Superior temporal gyrus (tissue), 1 donor: ENCODE measurements at regions not wholly inside any gene's neighbourhood (a gene's known extent, or its start where the extent isn't known, plus 50 kb on each side); places are given as distances from the start of the nearest gene placed in this dataset.
A peak's percentile ranks its signal among the peaks of the same experiment; 100 is the strongest.

Source experiments
- DNase-seq: peaks from one replicate; pipeline ENCODE4 v3.0.0-alpha.2; 2016; ENCODE audit errors: extremely low spot score

DNA sequence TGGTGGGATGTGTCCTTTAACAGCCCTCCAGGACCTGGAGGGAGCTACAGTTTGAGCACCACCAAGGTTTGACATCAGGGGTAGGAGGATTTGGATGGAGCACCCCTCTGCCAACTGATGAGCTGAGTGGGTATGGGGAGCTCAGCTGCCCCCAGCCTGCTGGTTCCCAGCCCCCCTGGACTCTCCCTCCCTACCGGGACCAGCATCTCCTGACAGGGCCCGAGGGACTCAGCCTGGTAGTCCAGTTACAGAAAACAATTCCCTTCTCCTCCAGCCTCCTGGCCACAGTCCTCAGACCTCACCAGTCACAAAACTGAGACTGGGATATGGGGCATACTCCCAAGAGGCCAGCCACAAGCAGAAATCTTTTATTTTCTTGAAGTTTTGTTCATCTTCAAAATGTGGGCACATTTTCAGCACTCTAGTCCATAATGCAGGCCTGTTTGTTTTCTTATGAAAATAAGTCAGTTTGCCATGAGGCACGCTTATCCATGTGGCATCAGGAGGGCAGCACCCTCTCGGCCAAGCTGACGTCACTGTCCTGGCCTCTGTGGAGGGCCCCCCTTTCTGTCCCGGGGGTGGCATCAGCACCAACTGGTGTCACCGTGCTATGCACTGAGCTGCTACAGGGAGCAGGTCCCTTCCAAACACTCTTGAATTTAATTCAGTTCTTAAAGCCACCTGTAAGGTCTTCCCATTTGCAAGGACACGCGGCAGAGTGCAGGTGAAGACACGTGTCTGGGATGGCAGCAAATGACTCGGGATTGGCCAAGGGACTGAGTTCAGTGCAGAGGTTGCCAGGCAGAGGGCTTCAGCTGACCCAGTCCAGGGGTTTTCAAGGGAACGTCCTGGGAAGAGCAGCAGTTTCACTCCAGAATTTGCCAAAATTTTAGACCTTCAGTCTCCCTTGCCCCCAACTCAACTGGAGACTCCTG lies 187.6 kb downstream of the GADD45G start:
- DNase-seq: no peak

DNA sequence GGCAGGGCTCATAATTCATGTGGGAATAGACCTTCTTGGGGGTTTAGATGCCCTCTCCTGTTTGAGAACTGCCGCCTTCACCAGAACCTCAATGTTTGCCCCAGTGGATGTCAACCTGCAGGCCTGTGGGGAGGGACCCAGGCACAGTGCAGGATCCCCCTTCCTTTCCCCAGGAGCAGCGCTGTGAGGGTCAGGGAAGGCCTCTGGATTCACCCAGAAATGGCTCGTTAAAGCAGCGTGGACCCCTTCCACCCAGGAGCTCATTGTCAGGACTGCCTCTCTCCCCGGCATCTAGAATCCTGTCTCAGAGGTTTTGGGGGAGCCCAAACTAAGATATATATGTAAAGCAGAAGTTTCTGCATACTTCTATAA lies 188.3 kb downstream of the GADD45G start:
- no peak for DNase-seq

GRCh38 chr9:89793551-89793950 lies 188.7 kb downstream of the GADD45G start:
- DNase-seq: no peak

- DNase-seq: no peak
These were observed 190.1 kb downstream of the GADD45G start for GRCh38 chr9:89794918-89795317.

DNA sequence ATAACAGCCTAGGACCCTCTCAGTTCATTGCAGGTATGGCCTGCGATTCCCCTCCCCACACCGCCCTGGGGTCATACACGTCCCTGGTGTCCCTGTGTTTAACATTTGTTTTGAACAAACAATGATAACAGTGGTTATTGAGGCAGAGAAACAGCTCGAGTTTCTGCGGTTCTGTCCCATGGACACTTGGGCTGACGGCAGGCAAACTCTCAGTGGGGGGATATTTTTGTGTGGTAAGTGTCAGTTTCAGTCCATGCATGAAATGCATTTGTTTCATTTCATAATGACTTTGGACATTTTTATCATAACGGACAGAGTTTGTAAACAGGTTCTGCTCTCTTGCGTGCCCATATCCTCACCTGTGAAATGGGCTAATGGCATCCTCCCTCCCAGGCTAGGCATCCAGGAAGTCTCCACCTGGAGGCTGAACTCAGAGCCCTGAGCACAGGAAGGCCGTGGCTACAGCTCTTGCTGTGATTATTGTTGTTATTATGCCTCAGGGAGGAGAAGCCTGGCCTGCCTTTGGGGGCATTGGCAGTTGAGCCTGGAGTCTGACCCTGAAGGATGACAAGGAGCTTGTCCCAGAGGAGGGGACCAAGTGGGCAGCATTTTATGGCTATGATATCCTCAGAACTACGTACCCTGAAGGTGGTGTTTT lies 190.9 kb downstream of the GADD45G start:
- no peak for DNase-seq

DNA sequence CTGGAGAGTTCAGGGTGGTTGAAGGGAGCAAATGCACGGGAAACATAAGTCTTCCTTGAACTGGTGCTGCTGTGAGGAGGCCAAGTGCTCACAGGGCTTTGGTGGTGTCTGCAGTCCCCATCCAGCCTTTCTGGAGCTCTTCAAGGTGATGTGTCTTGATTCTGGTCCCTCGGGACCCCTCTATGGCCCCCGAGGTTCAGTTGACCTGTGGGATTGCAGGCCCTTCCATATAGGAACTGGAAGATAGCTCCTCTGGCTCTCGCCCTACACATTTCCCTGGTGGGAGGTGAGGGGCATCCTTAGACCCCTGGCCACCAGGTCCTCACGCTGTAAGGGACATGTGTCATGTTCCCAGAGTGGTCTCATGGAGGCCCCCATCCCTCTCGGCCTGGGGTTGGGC lies 191.8 kb downstream of the GADD45G start:
- DNase-seq: no peak

DNA sequence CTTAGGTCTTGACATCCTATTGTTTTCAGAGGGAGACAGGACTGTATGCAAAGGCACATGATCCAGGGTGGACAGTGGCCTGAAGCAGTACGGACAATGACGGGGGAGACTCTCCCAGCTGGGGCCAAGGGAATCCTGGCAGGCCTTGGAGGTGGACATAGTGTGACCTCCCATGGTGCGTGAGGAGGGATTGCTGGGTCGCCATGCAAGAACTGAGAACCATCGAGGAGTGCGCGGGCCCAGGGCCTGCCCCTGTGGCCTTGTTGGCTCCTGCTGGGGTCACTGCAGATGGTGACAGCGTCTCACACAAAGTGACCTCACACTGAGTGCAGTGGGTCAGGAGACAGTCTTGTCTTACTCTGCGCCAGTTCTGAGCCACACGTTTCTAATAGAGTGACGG lies 192.4 kb downstream of the GADD45G start:
- DNase-seq: no peak

DNA sequence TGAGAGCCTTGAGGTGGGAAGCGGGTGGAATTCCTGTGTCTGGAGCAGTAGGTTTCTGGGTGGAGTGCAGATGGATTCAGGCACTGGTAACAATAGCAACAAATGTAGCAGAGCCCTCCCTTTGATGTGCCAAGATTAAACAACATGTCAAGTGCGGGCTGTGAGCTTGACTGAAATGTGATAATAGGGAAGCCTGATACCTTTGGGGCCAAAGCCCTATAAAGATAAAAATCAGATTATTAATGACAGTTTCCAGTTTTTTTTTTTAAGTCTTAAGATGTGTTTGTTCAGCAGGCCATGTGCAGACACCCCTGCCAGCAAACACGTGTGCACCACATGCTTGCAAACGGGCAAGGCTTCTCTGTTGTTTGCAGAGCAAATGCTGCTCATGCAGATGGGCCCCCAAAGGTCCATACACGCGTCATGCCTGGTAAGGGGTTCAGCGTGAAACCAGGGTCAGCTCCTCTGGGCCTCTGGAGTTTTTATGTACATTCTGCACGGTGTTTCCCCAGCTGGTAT lies 193.2 kb downstream of the GADD45G start:
- no peak for DNase-seq

DNA sequence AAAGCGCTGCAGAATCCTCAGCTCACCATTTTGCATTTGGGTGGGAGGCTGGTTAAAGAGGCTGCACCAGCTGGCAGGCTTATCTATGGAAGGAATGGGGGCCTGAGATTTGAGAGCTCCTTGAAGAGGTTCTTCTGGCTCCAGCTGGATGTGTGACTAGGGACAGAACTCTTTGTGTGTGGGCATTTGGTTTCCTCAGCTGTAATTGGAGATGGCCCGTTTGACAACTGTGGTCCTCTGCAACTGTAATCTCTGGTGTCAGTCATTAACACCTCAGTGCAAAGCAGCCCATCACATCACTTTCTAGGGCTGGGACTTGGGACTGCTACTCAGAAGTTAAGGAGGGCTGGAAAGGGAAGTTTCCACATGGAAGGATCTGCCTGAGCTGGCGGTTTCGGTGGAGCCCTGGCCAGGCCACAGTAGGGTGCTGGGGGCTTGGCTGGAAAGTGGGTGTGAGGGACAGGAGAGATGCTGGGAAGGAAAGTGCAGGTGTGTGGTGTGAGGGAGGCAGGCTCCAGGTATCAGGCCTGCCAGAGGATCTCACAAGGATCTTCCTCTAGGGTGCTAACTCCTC lies 193.8 kb downstream of the GADD45G start:
- DNase-seq: no peak

GRCh38 chr9:89799221-89799620 lies 194.4 kb downstream of the GADD45G start:
- DNase-seq: no peak

GRCh38 chr9:89799766-89800165 lies 195.0 kb downstream of the GADD45G start:
- DNase-seq: no peak

GRCh38 chr9:89801341-89801740 lies 196.5 kb downstream of the GADD45G start:
- no peak for DNase-seq

DNA sequence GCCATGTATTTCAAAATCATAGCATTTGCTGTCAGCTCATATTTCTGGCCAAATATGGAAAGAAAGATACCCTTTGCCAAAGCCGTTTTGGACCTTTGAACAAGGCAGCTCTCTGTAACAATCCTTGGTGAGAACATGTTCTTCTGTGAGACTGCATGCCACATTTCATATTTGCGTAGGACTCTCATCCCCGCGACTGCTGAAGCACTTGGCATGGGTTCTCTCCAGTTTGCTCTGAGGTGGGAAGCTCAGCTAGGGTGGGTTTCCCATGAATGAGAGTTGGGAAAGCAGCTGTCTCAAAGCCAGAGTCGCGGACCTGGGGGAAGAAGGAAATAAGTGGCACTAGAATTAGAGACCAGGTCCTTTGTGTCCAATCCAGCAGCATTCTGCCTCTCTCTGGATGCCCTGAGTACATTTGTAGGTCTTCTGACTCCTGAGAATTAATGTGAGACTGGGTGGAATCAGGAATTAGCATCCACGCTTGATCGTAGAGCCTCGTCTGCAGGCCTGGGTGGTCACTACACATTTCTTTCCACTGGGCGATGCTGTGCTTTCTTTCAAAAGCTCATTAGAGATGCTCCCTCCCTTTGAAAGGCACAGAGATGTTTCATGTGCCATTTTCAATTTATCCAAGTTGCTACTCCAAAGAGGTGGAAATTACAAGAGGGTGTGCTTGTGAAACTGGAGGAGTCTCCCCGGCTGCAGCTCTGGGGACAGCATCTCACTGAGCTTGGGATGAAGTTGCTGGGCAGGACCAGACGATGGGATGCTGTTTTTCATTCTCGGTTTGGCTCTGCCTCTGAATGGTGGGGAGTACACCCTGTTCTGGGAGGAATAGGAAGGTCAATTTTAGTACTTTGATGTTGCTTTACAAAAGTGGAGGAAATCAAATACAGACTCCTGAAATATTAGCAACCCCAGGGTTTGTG lies 197.2 kb downstream of the GADD45G start:
- DNase-seq: no peak

GRCh38 chr9:89802781-89803355 lies 198.1 kb downstream of the GADD45G start:
- peak; percentile 66 for DNase-seq

DNA sequence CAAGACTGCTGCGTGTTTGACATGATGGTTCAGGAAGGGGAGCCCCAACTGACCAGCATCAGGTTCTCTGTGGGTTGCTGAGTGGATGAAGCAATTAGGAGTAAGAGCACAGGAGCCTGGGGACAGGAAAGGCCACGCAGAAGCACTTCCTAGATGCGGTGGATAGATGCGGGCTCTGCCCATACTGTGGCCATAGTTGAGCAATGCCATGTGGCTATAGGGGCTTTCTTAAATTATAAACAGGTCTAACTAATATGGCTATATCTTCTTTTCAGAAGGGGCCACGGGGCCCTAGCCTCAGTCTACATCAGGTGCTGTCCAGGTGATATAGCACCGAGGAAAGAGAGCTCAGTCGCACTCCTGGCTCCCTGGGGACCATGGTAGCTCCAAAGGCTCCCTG lies 198.6 kb downstream of the GADD45G start:
- DNase-seq: no peak

GRCh38 chr9:89804766-89805531 lies 200.1 kb downstream of the GADD45G start:
- no peak for DNase-seq

DNA sequence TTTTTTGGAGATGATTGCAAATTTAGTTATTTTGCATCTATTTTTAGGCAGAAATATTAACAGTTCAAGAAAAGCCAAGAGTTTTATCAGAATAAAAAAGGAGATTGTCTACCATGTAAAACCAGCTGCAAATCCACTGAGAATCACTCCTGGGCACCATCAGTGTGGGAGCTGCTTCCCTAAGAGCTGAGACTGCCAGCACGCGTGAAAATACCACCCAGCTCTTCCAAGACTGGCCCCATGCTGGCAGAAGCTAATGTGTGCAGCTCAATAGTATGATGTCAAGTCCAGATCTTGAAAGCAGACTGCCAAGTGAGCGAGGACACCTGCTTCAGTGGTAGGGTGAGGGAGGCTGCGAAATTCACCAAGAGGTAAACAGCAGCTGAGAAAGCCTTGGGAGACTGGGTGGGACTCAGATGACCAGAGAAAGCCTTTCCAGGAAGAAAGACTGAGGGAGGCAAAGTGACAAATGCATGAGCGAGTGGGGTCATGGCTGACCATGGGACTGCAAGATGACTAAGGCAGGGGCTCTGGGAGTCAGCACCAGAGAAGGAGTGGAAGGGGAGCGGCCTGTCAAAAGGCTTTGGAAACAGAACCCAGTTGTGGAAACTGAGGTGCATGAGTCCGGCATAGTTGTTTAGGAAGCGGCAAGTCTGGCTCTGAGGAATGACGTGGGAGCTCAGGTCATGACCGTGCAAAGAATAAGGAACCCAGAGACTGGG lies 200.9 kb downstream of the GADD45G start:
- DNase-seq: no peak

- no peak for DNase-seq
These were observed 201.7 kb downstream of the GADD45G start for GRCh38 chr9:89806371-89807100.

DNA sequence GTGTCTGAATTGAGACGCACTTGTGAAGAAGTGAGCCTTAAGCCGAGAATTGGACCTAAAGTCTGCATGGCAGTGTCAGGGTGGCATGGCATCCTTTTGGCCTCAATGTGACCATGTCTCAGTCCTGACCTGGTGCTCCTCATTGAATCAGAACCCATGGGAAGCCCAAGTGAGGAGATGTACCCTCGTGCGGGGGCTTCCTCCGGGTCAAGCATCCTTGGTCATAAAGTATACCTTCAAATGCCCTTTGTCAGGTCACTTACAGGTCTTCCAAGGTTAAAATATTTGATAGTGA lies 202.2 kb downstream of the GADD45G start:
- DNase-seq: no peak
